GM10248 (cell line): ENCODE measurements at regions not wholly inside any gene's neighbourhood (a gene's known extent, or its start where the extent isn't known, plus 50 kb on each side); places are given as distances from the start of the nearest gene placed in this dataset.

Source experiments
- CTCF ChIA-PET: fragments of 300-600 bp; sonication (Branson Sonifier 250); formaldehyde crosslinking; extraction: SDS; loops from one replicate; lab custom pipeline; 2021; ENCODE audit warnings: antibody characterized with exemption; lab: Yijun Ruan, JAX
- POLR2A ChIA-PET: fragments of 350-650 bp; sonication (Branson Sonifier 250); formaldehyde crosslinking; extraction: SDS; loops from one replicate; lab custom pipeline; 2020; ENCODE audit warnings: antibody characterized with exemption; lab: Yijun Ruan, JAX
- DNase-seq: peaks from one replicate; pipeline ENCODE4 v3.0.0; 2012; ENCODE audit errors: extremely low spot score
- TF ChIP-seq, protein P1 (sequence below): IDR thresholded peaks from 2 replicates; pipeline ENCODE4 v1.5.1; 2012; ENCODE audit warnings: mild to moderate bottlenecking, low read depth; ENCODE audit errors: extremely low read depth, missing control alignments, control extremely low read depth

DNA sequence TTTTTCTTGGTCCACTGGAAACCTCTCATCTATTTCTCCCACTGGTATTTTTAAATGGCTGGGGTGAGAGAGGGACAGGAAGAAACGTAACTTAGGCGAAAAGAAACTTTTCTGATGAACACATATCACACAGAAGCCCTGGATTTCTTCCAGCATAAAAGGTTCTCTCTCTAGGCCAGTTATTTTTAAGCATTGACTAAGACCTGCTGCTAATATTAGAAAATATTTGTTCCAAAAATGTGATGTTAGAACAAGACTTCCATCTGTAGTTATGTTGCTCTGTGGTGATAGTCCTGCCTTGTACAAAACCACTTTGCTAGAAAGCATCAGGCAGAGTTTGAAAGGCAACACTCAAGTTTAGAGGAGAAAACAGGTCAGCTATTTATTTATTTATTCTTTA, 537.7 kb downstream of the MCTP2 start:
- ChIA-PET POLR2A (no interaction called here), CTCF (no interaction called here)
- no peak for DNase-seq
- TF ChIP-seq, protein P1, sequence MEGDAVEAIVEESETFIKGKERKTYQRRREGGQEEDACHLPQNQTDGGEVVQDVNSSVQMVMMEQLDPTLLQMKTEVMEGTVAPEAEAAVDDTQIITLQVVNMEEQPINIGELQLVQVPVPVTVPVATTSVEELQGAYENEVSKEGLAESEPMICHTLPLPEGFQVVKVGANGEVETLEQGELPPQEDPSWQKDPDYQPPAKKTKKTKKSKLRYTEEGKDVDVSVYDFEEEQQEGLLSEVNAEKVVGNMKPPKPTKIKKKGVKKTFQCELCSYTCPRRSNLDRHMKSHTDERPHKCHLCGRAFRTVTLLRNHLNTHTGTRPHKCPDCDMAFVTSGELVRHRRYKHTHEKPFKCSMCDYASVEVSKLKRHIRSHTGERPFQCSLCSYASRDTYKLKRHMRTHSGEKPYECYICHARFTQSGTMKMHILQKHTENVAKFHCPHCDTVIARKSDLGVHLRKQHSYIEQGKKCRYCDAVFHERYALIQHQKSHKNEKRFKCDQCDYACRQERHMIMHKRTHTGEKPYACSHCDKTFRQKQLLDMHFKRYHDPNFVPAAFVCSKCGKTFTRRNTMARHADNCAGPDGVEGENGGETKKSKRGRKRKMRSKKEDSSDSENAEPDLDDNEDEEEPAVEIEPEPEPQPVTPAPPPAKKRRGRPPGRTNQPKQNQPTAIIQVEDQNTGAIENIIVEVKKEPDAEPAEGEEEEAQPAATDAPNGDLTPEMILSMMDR: no peak

DNA sequence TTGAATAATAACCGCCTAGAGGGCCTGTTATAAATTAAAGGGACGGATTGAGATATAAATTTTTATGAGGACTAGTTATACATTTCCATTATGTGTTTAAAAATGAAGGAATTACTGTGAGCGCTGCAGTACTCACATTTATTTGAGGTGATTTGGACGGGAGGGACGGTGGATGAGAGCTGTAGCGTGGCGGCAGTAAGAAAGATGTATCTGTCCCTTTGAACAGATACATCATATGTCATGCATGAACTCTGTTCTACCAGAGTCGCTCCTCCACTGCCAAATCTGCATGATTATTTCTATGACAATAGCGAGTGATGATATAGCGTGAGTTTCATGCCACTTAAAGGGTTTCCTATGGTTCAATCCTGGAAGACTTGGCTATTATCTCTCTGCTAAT, 538.8 kb downstream of the MCTP2 start:
- POLR2A ChIA-PET: no interaction called here
- TF ChIP-seq, protein P1: no peak
- no peak for DNase-seq
- CTCF ChIA-PET: no interaction called here

- TF ChIP-seq, protein P1: no peak
- ChIA-PET POLR2A (no interaction called here), CTCF (interaction anchor here (1.3 kb wide), 1 partner anchor 80 kb away, joined by 3 read pairs; no protein-coding TSS in a partner anchor)
- DNase-seq: no peak
Measured at GRCh38 chr15:94777037-94777436, 545.7 kb downstream of the MCTP2 start.

DNA sequence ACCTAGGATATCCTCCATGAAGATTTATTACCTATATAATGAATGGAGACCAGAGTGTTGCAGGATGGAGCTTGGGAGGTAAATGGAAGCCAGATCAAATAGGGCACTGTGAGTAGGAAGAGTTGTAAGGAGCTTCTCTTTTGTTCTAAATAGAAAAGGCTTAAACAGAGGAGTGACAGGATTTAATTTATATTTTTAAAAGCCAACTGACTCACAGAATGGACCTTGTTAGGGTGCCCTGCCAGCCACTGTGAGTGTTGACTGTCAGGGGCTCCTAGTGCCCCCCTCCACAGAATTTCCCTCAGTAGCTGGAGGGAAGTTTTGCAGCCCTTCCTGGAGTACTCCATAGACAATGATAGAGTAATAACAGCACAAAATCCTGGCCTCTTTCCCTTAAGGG, 547.5 kb downstream of the MCTP2 start:
- POLR2A ChIA-PET: no interaction called here
- CTCF ChIA-PET: interaction anchor here (1.1 kb wide), 1 partner anchor 8 kb away, joined by 3 read pairs; no protein-coding TSS in a partner anchor
- TF ChIP-seq, protein P1: no peak
- no peak for DNase-seq

GRCh38 chr15:94780166-94780565, 548.8 kb downstream of the MCTP2 start:
- TF ChIP-seq, protein P1: no peak
- DNase-seq: no peak
- CTCF ChIA-PET: no interaction called here
- POLR2A ChIA-PET: no interaction called here

DNA sequence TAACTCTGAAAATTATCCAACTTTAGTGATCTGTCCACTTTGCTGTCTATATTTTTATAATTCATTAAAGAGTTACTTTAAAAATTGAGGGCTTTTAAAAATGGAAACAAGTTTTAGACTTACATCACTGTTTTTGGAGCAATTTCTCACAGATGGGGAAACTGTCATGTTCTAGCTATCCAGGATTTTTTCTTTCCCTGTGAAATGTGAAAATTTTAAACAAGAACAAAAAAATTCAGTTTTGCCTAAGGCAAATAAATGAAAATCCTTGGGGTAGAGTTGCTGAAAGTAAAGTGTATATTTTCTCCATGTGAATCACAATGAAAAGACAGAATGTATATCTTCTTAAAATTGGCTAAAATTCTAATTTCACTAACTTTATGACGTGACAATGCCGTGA, 553.7 kb downstream of the MCTP2 start:
- ChIA-PET CTCF (interaction anchor here (1.2 kb wide), 1 partner anchor 17 kb away, joined by 3 read pairs; no protein-coding TSS in a partner anchor), POLR2A (no interaction called here)
- DNase-seq: no peak
- TF ChIP-seq, protein P1: no peak
